ENCODE measurements at regions not wholly inside any gene's neighbourhood (a gene's known extent, or its start where the extent isn't known, plus 50 kb on each side); places are given as distances from the start of the nearest gene placed in this dataset.

- POLR2A ChIA-PET: no interaction called here
- dilution Hi-C loops (cut with MboI; ENCODE audit: extremely low pct_ligation_motif_present, low sequenced_read_pairs): no loop called here
- FAIRE-seq: no peak
- no peak overlapping the region for H3K27ac ChIP-seq (ENCODE audit: insufficient read depth, low read depth, low read length)
- no peak overlapping the region for H2AFZ ChIP-seq (ENCODE audit: low read depth, low read length)
- H3K9me3 ChIP-seq (replicated peaks; ENCODE audit: control insufficient read depth, insufficient read depth, low read length): no peaks in the 10 kb centered on the region
- TF ChIP-seq CTCF (IDR thresholded peaks at IDR 0.05; ENCODE audit: extremely low read depth in 1 of 2, insufficient read depth in 1 of 2, low read depth in 1 of 2, low read length in 2 of 2): no peak
- TF ChIP-seq JUN (IDR thresholded peaks at IDR 0.05; ENCODE audit: borderline replicate concordance, insufficient read depth, insufficient read length, low read depth): no peak
- no peak for TF ChIP-seq GATA2 (IDR thresholded peaks at IDR 0.05; ENCODE audit: insufficient read depth, insufficient read length, low read depth, low read length)
- no peak for TF ChIP-seq MYC (IDR thresholded peaks at IDR 0.05; ENCODE audit: low read depth, low read length)
- TF ChIP-seq POLR2AphosphoS5 (IDR thresholded peaks at IDR 0.05; ENCODE audit: insufficient read depth, low read depth, low read length): no peak
- TF ChIP-seq MAX (IDR thresholded peaks at IDR 0.05; ENCODE audit: insufficient read depth, insufficient read length): no peak
- no peak for TF ChIP-seq EZH2 (IDR thresholded peaks at IDR 0.05; ENCODE audit: borderline replicate concordance, low read depth, low read length, severe bottlenecking)
- TF ChIP-seq POLR2A (IDR thresholded peaks at IDR 0.05; ENCODE audit: low read depth, low read length): no peak
- TF ChIP-seq FOS (IDR thresholded peaks at IDR 0.05; ENCODE audit: borderline replicate concordance, insufficient read depth, low read length): no peak
- no peak for DNase-seq (ENCODE audit: low read depth, low spot score)
- intact Hi-C loops (cut with micrococcal nuclease): no loop called here
- no peak overlapping the region for H3K4me3 ChIP-seq (replicated peaks in 1 of 3; ENCODE audit: insufficient read depth in 1 of 3, low read depth in 1 of 3, low read length in 3 of 3)
- no peaks in the 10 kb centered on the region for H3K27me3 ChIP-seq (ENCODE audit: control insufficient read depth in 2 of 2, insufficient read depth in 2 of 2, low read length in 2 of 2)
- H3K9ac ChIP-seq (replicated peaks; ENCODE audit: extremely low read depth, insufficient read depth, low read length): no peak overlapping the region
- CTCF ChIA-PET: no interaction called here
- H4K20me1 ChIP-seq (replicated peaks; ENCODE audit: control insufficient read depth, extremely low read depth, insufficient read depth, low read length): no peaks in the 10 kb centered on the region
- no peaks in the 10 kb centered on the region for H3K9me1 ChIP-seq (replicated peaks; ENCODE audit: control insufficient read depth, extremely low read depth, insufficient read depth, low read length)
- no TSS peak for BruUV-seq (replicated peaks)
- H3K4me2 ChIP-seq (ENCODE audit: insufficient read depth, low read length): no peak overlapping the region
- no peaks in the 10 kb centered on the region for H3K4me1 ChIP-seq (ENCODE audit: control insufficient read depth, extremely low read depth, insufficient read depth, low read length)
- H3K36me3 ChIP-seq (ENCODE audit: control insufficient read depth in 2 of 2, extremely low read depth in 1 of 2, insufficient read depth in 2 of 2, low read length in 2 of 2): no peaks in the 10 kb centered on the region
- no peaks in the 10 kb centered on the region for H3K79me2 ChIP-seq (ENCODE audit: control insufficient read depth, insufficient read depth, low read length)
Observed at GRCh38 chr4:60724623-60725022, 475.5 kb upstream of the ADGRL3 start.
